ENCODE measurements at regions not wholly inside any gene's neighbourhood (a gene's known extent, or its start where the extent isn't known, plus 50 kb on each side); places are given as distances from the start of the nearest gene placed in this dataset.

DNA sequence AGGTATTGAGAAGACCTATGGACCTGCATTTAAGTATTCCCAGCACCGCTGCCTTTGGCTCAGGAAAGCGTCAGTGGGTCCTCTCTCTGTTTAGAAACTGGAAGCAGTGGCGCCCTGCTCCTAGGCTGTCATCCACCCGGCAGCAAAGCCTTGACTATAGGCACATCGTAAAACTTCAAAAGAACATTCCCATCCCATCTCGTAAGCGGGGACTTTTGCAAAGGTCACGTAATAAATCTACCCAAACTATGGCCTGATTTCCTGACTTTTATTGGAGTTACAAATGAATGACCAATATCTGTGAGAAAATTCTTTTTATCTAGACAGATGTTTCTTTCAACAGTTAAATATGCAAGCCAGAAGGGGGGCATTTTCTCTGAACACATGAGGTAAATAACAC lies 115.8 kb upstream of the TCERG1L start:
- TF ChIP-seq POLR2A (IDR thresholded peaks at IDR 0.05) (no peak), POLR2AphosphoS5 (IDR thresholded peaks at IDR 0.05) (no peak), CTCF (IDR thresholded peaks at IDR 0.05) (no peak), EP300 (IDR thresholded peaks at IDR 0.05) (no peak)

Data from gastroesophageal sphincter (tissue), 3 donors.